ENCODE measurements at regions not wholly inside any gene's neighbourhood (a gene's known extent, or its start where the extent isn't known, plus 50 kb on each side); places are given as distances from the start of the nearest gene placed in this dataset.

DNA sequence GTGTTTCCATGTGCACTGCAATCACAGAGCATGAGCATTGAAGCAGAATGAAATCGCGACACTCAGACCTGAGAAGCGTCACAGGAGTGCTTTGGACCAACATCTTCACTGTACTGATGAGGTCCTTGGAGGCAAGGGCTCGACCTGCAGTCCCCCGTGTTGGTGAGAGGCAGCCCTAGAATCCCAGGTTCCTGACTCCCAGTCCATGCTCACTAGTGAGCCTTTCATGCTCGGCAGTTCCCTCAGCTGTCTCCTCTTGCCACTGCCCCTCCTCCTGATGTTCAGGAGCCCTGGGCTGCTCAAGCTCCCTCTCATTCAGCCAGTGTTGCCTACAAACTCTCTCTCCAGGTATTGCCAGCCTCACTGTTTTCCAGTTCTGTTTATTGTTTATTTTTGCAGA lies 291.4 kb downstream of the DYSF start:
- DNase-seq: no peak

GRCh38 chr2:71743995-71744675 lies 290.8 kb downstream of the DYSF start:
- no peak for DNase-seq

GRCh38 chr2:71742953-71743601 lies 289.7 kb downstream of the DYSF start:
- no peak for DNase-seq

GRCh38 chr2:71736986-71737385 lies 283.6 kb downstream of the DYSF start:
- no peak for DNase-seq

DNA sequence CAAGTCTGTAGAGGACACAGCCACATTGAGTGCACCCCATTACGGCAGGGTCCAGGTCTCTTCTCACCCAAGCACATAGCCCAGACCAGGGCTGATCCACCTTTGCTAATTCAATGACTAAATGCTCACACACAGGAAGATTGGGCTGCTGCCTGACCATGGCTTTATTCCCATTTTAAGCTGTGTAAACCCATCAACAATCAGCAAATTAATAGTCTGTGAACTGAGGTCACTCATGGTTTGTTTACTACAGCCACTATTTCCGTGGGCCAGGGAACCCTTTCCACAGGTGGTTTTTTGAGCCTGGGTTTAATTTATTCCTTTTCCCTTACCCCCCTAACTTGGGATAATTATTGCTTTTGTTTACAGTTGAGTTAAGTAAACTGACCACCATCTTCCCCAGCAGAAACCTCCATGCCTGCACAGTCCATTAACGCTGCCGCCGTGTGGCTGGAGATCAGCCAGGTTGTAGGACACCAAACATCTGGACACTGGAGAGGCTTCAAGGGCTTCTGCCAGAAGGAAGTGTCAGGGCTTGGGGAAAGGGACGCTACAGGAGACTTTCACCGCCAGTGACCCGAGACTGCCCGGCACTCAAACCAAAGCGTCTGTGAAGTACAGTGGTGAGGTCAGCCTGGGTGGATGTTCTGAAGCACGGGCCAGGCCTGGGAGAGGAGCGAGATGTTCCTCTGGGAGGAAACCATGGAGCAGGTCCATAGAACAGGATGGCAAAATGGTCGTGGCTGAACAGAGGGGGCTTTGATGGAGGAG lies 282.9 kb downstream of the DYSF start:
- DNase-seq: no peak

Measured in CD4-positive, alpha-beta T cell treated with Interleukin-17A for 1 hour (primary cell).